ENCODE measurements at regions not wholly inside any gene's neighbourhood (a gene's known extent, or its start where the extent isn't known, plus 50 kb on each side); places are given as distances from the start of the nearest gene placed in this dataset.

DNA sequence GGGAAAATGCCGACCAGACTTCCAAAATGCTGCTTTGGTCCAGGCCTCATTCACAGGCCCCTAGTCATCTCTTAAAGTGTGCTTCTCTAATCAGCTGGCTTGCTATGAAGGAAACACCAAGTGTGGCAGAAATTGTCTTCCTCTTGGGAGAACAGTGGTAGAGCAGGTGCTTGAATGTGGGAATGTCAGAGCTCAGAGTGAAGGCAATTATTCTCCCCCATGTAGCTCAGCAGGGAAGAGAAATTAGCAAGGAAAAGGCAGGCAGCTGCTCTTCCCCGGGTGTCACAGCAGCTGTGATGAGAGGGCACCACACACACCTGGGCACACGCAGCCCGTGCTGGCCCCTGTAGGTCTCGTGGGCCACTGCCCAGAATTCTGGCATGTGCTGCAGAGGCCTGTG, 358.5 kb downstream of the WDR72 start:
- Histone ChIP-seq H3K4me1 (ENCODE audit: control insufficient read depth, insufficient read depth, low read length) (no peaks in the 10 kb centered on the region), H3K27ac (ENCODE audit: low read length) (no peak overlapping the region), H3K9me3 (ENCODE audit: control insufficient read depth, insufficient read depth, low read depth, low read length) (no peaks in the 10 kb centered on the region), H3K4me3 (ENCODE audit: low read depth in 2 of 2, low read length in 2 of 2) (no peak overlapping the region), H3K27me3 (ENCODE audit: control insufficient read depth, insufficient read depth, low read length) (no peaks in the 10 kb centered on the region; the same call in 1 of the 2 replicates), H3K36me3 (ENCODE audit: control insufficient read depth, insufficient read depth, low read length) (no peaks in the 10 kb centered on the region)
- no peak for DNase-seq (ENCODE audit: low read depth, low spot score)
- ChIA-PET CTCF (no interaction called here), POLR2A (no interaction called here)
- BruUV-seq (replicated peaks): no TSS peak
- TF ChIP-seq, protein P1, sequence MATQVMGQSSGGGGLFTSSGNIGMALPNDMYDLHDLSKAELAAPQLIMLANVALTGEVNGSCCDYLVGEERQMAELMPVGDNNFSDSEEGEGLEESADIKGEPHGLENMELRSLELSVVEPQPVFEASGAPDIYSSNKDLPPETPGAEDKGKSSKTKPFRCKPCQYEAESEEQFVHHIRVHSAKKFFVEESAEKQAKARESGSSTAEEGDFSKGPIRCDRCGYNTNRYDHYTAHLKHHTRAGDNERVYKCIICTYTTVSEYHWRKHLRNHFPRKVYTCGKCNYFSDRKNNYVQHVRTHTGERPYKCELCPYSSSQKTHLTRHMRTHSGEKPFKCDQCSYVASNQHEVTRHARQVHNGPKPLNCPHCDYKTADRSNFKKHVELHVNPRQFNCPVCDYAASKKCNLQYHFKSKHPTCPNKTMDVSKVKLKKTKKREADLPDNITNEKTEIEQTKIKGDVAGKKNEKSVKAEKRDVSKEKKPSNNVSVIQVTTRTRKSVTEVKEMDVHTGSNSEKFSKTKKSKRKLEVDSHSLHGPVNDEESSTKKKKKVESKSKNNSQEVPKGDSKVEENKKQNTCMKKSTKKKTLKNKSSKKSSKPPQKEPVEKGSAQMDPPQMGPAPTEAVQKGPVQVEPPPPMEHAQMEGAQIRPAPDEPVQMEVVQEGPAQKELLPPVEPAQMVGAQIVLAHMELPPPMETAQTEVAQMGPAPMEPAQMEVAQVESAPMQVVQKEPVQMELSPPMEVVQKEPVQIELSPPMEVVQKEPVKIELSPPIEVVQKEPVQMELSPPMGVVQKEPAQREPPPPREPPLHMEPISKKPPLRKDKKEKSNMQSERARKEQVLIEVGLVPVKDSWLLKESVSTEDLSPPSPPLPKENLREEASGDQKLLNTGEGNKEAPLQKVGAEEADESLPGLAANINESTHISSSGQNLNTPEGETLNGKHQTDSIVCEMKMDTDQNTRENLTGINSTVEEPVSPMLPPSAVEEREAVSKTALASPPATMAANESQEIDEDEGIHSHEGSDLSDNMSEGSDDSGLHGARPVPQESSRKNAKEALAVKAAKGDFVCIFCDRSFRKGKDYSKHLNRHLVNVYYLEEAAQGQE (IDR thresholded peaks at IDR 0.05; ENCODE audit: insufficient read depth in 1 of 2, low read depth in 2 of 2, low read length in 1 of 2): no peak
- TF ChIP-seq TCF7L2 (IDR thresholded peaks at IDR 0.05; ENCODE audit: low read depth, low read length) (no peak), SIN3A (IDR thresholded peaks at IDR 0.05; ENCODE audit: borderline replicate concordance, insufficient read depth, low read depth, low read length) (no peak), POLR2AphosphoS5 (IDR thresholded peaks at IDR 0.05; ENCODE audit: low read depth, low read length) (no peak)
- TF ChIP-seq, protein P2, sequence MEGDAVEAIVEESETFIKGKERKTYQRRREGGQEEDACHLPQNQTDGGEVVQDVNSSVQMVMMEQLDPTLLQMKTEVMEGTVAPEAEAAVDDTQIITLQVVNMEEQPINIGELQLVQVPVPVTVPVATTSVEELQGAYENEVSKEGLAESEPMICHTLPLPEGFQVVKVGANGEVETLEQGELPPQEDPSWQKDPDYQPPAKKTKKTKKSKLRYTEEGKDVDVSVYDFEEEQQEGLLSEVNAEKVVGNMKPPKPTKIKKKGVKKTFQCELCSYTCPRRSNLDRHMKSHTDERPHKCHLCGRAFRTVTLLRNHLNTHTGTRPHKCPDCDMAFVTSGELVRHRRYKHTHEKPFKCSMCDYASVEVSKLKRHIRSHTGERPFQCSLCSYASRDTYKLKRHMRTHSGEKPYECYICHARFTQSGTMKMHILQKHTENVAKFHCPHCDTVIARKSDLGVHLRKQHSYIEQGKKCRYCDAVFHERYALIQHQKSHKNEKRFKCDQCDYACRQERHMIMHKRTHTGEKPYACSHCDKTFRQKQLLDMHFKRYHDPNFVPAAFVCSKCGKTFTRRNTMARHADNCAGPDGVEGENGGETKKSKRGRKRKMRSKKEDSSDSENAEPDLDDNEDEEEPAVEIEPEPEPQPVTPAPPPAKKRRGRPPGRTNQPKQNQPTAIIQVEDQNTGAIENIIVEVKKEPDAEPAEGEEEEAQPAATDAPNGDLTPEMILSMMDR (IDR thresholded peaks at IDR 0.05): no peak
- ATAC-seq: no peak
- intact Hi-C loops (cut with micrococcal nuclease; ENCODE audit: unreplicated experiment) (no loop called here), in situ Hi-C loops (cut with HindIII; ENCODE audit: low pct_unique_long_range_greater_than_20kb, low sequenced_read_pairs) (no loop called here)

DNA sequence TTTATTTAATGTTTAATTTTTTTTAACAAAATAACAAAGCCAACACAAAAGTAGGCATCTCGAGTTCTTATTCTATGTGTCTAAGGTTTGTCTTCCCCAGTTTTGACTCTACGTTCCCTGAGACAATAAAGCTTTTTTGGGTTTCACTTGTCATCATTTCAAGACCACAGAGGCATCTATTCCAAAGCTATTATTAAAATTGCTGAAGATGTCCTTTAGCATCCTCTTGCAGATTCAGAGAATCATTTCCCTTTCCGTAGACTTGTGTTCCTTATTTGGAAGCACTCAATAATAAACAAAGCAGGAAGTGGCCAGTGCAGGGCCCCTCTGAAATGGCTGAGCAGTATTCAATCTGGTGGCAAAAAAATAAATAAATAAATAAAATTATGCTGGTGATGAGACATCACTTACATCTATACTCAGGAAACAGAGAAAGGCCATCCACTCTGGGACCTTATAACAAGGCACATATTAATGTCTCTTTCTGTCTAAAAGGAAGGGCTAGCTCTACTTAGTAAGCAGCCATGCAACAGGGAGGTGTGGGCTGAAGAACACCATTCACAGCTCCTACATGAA, 362.3 kb downstream of the WDR72 start:
- no peak overlapping the region for H3K27ac ChIP-seq (ENCODE audit: low read length)
- H3K36me3 ChIP-seq (ENCODE audit: control insufficient read depth, insufficient read depth, low read length): no peaks in the 10 kb centered on the region
- DNase-seq (ENCODE audit: low read depth, low spot score): no peak
- intact Hi-C loops (cut with micrococcal nuclease; ENCODE audit: unreplicated experiment): no loop called here
- ChIA-PET POLR2A (no interaction called here), CTCF (no interaction called here)
- no TSS peak for BruUV-seq (replicated peaks)
- TF ChIP-seq, protein P1 (IDR thresholded peaks at IDR 0.05; ENCODE audit: insufficient read depth in 1 of 2, low read depth in 2 of 2, low read length in 1 of 2): no peak
- no peak for TF ChIP-seq TCF7L2 (IDR thresholded peaks at IDR 0.05; ENCODE audit: low read depth, low read length)
- TF ChIP-seq, protein P2 (IDR thresholded peaks at IDR 0.05): no peak
- H3K27me3 ChIP-seq (ENCODE audit: control insufficient read depth, insufficient read depth, low read length): no peaks in the 10 kb centered on the region
- H3K4me1 ChIP-seq (ENCODE audit: control insufficient read depth, insufficient read depth, low read length): no peaks in the 10 kb centered on the region
- no peak for ATAC-seq
- in situ Hi-C loops (cut with HindIII; ENCODE audit: low pct_unique_long_range_greater_than_20kb, low sequenced_read_pairs): no loop called here
- H3K9me3 ChIP-seq (ENCODE audit: control insufficient read depth, insufficient read depth, low read depth, low read length): no peaks in the 10 kb centered on the region
- H3K4me3 ChIP-seq (ENCODE audit: low read depth in 2 of 2, low read length in 2 of 2): no peak overlapping the region
